Activated B cell treated with CpG ODN at 0.5 μM for 24 hours (primary cell): ENCODE measurements at regions not wholly inside any gene's neighbourhood (a gene's known extent, or its start where the extent isn't known, plus 50 kb on each side); places are given as distances from the start of the nearest gene placed in this dataset.

Source experiments
- ATAC-seq: fragments of 200-7000 bp; cut with Tn5 transposase; one replicate; pipeline ENCODE4 v1.10.0; 2021; ENCODE audit warnings: low read depth, mild to moderate bottlenecking, moderate library complexity
- CTCF ChIA-PET: fragments of 350-600 bp; sonication (Branson Sonifier 250); formaldehyde crosslinking; loops from one replicate; lab custom pipeline; 2021; ENCODE audit warnings: antibody characterized with exemption; lab: Charles Lee
- POLR2A ChIA-PET: fragments of 350-600 bp; sonication (Branson Sonifier 250); formaldehyde crosslinking; loops from one replicate; lab custom pipeline; 2021; ENCODE audit warnings: antibody characterized with exemption; lab: Charles Lee
- DNase-seq: peaks from one replicate; pipeline ENCODE4 v3.0.0; 2022
- H3K27ac Mint-ChIP-seq: one replicate; pipeline ENCODE4 v1.8.0; 2020; ENCODE audit warnings: mixed read lengths
- H3K27me3 Mint-ChIP-seq: one replicate; pipeline ENCODE4 v1.8.0; 2021; ENCODE audit warnings: mixed read lengths
- H3K36me3 Mint-ChIP-seq: one replicate; pipeline ENCODE4 v1.8.0; 2021; ENCODE audit warnings: low read depth, mixed read lengths
- H3K4me1 Mint-ChIP-seq: one replicate; pipeline ENCODE4 v1.8.0; 2021; ENCODE audit warnings: mixed read lengths
- H3K4me3 Mint-ChIP-seq: one replicate; pipeline ENCODE4 v1.8.0; 2020; ENCODE audit warnings: mild to moderate bottlenecking, mixed read lengths
- H3K9me3 Mint-ChIP-seq: one replicate; pipeline ENCODE4 v1.8.0; 2020; ENCODE audit warnings: mixed read lengths
- intact Hi-C: fragments of 100-400 bp; cut with micrococcal nuclease; formaldehyde crosslinking; loops from one replicate; pipeline ENCODE4 v1.15.1; 2024
- TF ChIP-seq, protein P1 (sequence below): fragments of 200-600 bp; IDR thresholded peaks from one replicate; pipeline ENCODE4 v1.8.0; 2022; ENCODE audit warnings: antibody characterized with exemption, mild to moderate bottlenecking

- ChIA-PET CTCF (interaction anchor here (0.8 kb wide), 1 partner anchor 10 kb away, joined by 3 read pairs; no protein-coding TSS in a partner anchor), POLR2A (no interaction called here)
- Mint-ChIP-seq H3K4me3 (no peak overlapping the region), H3K36me3 (peaks cover 5% of the 10 kb centered on the region), H3K27me3 (no peaks in the 10 kb centered on the region), H3K9me3 (peaks cover 14% of the 10 kb centered on the region), H3K27ac (no peak overlapping the region), H3K4me1 (no peaks in the 10 kb centered on the region)
- intact Hi-C loops, result no loop called here
- TF ChIP-seq, protein P1, sequence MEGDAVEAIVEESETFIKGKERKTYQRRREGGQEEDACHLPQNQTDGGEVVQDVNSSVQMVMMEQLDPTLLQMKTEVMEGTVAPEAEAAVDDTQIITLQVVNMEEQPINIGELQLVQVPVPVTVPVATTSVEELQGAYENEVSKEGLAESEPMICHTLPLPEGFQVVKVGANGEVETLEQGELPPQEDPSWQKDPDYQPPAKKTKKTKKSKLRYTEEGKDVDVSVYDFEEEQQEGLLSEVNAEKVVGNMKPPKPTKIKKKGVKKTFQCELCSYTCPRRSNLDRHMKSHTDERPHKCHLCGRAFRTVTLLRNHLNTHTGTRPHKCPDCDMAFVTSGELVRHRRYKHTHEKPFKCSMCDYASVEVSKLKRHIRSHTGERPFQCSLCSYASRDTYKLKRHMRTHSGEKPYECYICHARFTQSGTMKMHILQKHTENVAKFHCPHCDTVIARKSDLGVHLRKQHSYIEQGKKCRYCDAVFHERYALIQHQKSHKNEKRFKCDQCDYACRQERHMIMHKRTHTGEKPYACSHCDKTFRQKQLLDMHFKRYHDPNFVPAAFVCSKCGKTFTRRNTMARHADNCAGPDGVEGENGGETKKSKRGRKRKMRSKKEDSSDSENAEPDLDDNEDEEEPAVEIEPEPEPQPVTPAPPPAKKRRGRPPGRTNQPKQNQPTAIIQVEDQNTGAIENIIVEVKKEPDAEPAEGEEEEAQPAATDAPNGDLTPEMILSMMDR, result no peak
- no peak for DNase-seq
- no peak for ATAC-seq
Observed at GRCh38 chr2:37792366-37792765, 120.9 kb upstream of the CDC42EP3 start.

GRCh38 chr2:37793004-37793403, 121.6 kb upstream of the CDC42EP3 start:
- intact Hi-C loops, result no loop called here
- POLR2A ChIA-PET, result no interaction called here
- CTCF ChIA-PET, result interaction anchor here (0.8 kb wide), 1 partner anchor 10 kb away, joined by 3 read pairs; no protein-coding TSS in a partner anchor

DNA sequence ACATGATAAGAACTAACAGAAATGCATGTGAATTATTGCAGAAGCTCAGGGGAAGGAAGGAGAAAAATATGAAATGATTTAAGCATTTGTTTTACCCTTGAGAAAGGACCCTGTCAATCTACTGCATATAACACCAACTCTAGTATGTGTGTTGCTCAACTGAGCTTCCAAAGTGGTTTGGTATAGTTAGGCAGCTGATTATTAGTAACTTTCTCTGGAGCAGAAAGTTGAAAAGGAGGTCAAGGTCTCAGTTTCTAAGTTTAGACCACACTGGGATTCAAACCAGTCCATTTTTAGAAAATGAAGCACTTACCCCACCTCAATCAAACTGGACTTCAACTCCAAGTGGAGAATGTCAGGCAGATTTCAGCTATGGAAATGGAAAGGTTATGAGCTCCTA, 123.3 kb upstream of the CDC42EP3 start:
- H3K4me3 Mint-ChIP-seq, result no peak overlapping the region
- ATAC-seq (no peak), DNase-seq (no peak)
- peaks cover 10% of the 10 kb centered on the region for H3K4me1 Mint-ChIP-seq
- intact Hi-C loops, result no loop called here
- H3K9me3 Mint-ChIP-seq, result no peaks in the 10 kb centered on the region
- no peak overlapping the region for H3K27ac Mint-ChIP-seq
- no peaks in the 10 kb centered on the region for H3K27me3 Mint-ChIP-seq
- no peaks in the 10 kb centered on the region for H3K36me3 Mint-ChIP-seq
- ChIA-PET CTCF (interaction anchor here (1.2 kb wide), 1 partner anchor 380 kb away, joined by 3 read pairs; no protein-coding TSS in a partner anchor), POLR2A (no interaction called here)
- TF ChIP-seq, protein P1, result no peak

More at GRCh38 chr2:37793004-37793403, 121.6 kb upstream of the CDC42EP3 start:
- peaks cover 1% of the 10 kb centered on the region for H3K4me1 Mint-ChIP-seq
- H3K36me3 Mint-ChIP-seq, result peaks cover 4% of the 10 kb centered on the region
- no peak overlapping the region for H3K27ac Mint-ChIP-seq
- TF ChIP-seq, protein P1, result no peak
- H3K27me3 Mint-ChIP-seq, result no peaks in the 10 kb centered on the region
- peaks cover 14% of the 10 kb centered on the region for H3K9me3 Mint-ChIP-seq
- DNase-seq, result no peak
- ATAC-seq, result no peak
- no peak overlapping the region for H3K4me3 Mint-ChIP-seq

GRCh38 chr2:37795456-37795855, 124.0 kb upstream of the CDC42EP3 start:
- no peak for DNase-seq

DNA sequence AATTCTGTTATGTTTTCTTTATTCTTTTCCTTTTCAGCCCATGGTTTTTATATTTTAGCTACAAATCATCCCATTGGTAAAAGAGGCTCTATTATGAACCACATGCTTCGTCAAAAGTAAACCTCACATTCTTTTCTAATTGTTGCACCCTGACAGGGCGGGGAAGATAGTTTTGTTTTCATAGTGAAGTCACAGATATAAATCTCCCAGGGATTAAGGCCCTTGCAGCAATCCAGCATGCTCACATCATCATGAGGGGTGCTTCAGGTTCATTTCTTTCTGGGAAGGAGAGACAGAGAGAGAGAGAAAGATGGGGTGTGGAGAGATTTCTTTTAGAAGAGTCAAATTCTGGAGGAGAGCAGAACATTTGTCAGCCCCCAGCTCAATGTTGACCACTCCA, 124.5 kb upstream of the CDC42EP3 start:
- H3K27ac Mint-ChIP-seq, result no peak overlapping the region
- no peaks in the 10 kb centered on the region for H3K36me3 Mint-ChIP-seq
- no peak overlapping the region for H3K4me3 Mint-ChIP-seq
- intact Hi-C loops, result no loop called here
- ATAC-seq (no peak), DNase-seq (no peak)
- no peaks in the 10 kb centered on the region for H3K9me3 Mint-ChIP-seq
- TF ChIP-seq, protein P1, result no peak
- POLR2A ChIA-PET, result no interaction called here
- peaks cover 10% of the 10 kb centered on the region for H3K4me1 Mint-ChIP-seq
- CTCF ChIA-PET, result no interaction called here
- no peaks in the 10 kb centered on the region for H3K27me3 Mint-ChIP-seq

More at GRCh38 chr2:37795456-37795855, 124.0 kb upstream of the CDC42EP3 start:
- POLR2A ChIA-PET, result no interaction called here
- Mint-ChIP-seq H3K27ac (no peak overlapping the region), H3K9me3 (no peaks in the 10 kb centered on the region), H3K4me3 (no peak overlapping the region), H3K27me3 (no peaks in the 10 kb centered on the region), H3K4me1 (peaks cover 10% of the 10 kb centered on the region), H3K36me3 (no peaks in the 10 kb centered on the region)
- ATAC-seq, result no peak
- intact Hi-C loops, result no loop called here
- TF ChIP-seq, protein P1, result no peak
- CTCF ChIA-PET, result no interaction called here
